ENCODE measurements at regions not wholly inside any gene's neighbourhood (a gene's known extent, or its start where the extent isn't known, plus 50 kb on each side); places are given as distances from the start of the nearest gene placed in this dataset.

DNA sequence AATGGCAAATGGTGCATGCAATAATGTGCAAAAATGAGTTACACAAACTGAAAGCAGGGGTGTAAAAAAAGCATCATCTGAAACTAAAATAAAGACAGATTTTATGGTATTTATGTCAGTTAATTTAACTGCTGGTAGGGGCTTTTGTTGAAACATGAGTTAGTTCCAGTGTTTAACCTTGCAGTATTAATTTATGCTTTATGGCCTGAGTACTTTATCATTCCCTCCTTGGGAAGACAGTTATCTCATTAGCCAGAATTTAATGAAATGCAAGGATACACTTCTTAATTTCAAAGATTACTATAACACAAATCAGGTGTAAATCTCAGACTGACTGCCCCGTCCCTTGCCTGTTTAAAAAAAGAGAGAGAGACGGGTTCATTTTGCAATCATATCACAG is 240.1 kb upstream of the MEIS2 start:
- no peak for DNase-seq
- H3K36me3 ChIP-seq (replicated peaks; ENCODE audit: control insufficient read depth, insufficient read depth, low read length) = no peaks in the 10 kb centered on the region
- no peak overlapping the region for H3K4me3 ChIP-seq (ENCODE audit: insufficient read depth, low read depth, low read length)
- no peaks in the 10 kb centered on the region for H3K27me3 ChIP-seq (ENCODE audit: control insufficient read depth, insufficient read depth, low read length)

DNA sequence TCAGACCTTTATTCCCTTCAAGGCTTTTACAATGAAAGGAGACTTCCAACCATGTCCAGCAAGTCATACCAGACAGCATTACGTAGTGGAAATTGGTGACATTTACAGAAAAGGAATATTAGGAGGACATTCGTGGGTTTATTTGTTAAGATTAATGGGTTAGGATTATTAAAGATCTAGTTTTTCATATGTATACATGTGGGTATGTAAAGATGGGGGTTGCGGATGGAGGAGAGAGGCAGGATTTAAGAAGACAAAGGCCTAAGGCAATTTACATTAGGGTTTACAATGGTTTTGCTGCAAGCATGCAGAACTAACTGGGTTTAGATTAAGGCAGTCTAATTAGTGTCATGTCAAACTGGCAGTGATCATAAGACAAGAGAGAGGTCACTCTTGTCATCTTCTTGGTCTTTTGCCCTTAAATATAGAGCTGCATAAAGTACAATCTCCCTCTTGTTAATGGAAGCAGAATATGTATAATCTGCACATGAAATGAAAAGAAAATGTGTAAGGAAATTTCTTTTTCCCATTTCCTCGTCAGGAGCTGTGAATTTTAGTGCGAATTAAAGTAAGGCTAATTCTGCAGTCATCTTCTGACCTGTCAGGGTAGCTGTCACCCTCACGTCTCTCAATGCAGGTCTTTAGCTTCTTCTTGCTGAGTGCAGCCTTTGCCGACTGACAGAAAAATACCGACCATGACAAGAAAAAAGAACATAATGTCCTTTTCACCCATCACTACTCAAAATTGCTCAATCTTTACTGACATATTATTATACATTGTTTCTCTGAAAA is 258.9 kb upstream of the MEIS2 start:
- DNase-seq = no peak
- Histone ChIP-seq H3K4me3 (ENCODE audit: insufficient read depth, low read depth, low read length) (no peak overlapping the region), H3K27me3 (ENCODE audit: control insufficient read depth, insufficient read depth, low read length) (no peaks in the 10 kb centered on the region), H3K36me3 (replicated peaks; ENCODE audit: control insufficient read depth, insufficient read depth, low read length) (no peaks in the 10 kb centered on the region)

DNA sequence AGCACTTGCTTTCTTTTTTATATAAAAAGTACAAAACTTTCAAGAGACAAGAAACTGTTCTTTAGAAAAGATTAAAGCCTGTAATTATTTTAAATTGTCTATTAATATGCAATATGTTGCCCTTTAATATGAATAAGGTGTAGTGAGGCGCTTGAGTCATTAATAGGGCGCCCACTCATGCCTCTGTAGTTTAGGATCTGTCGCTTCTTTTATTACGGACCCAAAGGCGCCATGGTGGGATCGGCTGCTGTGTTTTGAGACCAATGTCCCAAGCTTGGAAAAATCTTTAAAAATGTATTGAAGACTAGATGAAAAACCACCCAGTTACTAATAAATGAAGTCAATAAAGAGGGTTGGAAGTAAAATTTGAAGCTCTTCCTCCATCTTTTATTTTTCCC is 259.5 kb upstream of the MEIS2 start:
- no peak for DNase-seq
- no peaks in the 10 kb centered on the region for H3K27me3 ChIP-seq (ENCODE audit: control insufficient read depth, insufficient read depth, low read length)
- no peak overlapping the region for H3K4me3 ChIP-seq (ENCODE audit: insufficient read depth, low read depth, low read length)

DNA sequence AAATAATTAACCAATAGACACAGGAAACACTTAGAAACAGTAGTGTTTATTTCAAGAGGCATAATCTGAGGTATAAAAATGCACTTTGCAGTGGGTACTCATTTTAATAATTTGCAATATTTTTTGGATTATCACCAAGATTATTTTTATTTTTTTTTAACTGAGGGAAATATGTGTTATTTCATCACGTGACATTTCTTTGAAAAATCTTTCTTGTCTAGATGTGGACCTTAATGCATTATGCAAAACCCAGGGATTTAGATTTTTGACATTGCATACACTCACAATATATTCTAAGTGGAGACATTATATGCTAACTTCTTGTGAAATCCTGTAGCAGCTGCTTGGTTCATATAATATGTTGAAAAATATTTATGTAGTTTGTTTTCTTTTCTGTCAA is 260.4 kb upstream of the MEIS2 start:
- Histone ChIP-seq H3K4me3 (ENCODE audit: insufficient read depth, low read depth, low read length) (no peak overlapping the region), H3K36me3 (replicated peaks; ENCODE audit: control insufficient read depth, insufficient read depth, low read length) (no peaks in the 10 kb centered on the region), H3K27me3 (ENCODE audit: control insufficient read depth, insufficient read depth, low read length) (no peaks in the 10 kb centered on the region)
- no peak for DNase-seq

More for the DNA sequence above, 259.5 kb upstream of the MEIS2 start:
- no peaks in the 10 kb centered on the region for H3K36me3 ChIP-seq (replicated peaks; ENCODE audit: control insufficient read depth, insufficient read depth, low read length)

DNA sequence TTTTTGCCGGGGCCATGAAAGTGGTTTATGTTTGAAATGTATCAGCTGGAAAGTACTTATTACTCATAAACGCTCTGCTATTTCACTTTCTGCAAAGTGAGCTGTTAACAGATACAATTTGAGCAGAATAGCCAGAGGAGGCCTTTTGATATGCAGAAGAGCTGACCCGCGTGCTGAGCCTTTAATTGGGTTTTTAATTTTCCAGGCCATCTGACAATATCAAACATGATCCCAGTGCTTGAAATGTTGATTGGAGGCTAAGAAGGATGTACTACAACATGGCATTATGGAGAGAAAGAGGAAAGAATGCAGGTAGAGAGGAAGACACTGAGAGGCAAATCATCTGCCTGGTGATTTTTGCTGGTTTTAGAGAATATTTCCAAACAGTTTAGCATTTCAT is 261.3 kb upstream of the MEIS2 start:
- no peak for DNase-seq
- Histone ChIP-seq H3K4me3 (ENCODE audit: insufficient read depth, low read depth, low read length) (no peak overlapping the region), H3K27me3 (ENCODE audit: control insufficient read depth, insufficient read depth, low read length) (no peaks in the 10 kb centered on the region), H3K36me3 (replicated peaks; ENCODE audit: control insufficient read depth, insufficient read depth, low read length) (no peaks in the 10 kb centered on the region)

DNA sequence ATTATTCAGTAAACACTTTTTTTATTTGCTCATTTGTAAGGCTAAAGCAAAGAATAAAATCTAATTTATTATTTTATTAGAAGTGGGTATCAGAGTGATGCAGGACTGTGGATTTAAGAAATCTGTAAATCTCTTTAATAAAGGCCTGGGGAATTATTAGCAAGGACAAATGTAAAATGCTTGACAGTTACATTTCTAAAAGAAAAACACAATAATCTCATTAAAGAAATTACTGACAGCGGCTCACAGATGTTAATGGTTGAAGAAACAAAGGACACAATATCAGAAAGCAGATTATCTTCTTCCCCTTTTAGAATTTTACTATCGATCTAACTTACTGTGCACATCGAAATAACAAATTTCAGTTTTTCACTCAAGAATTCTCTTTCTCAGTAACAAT is 262.1 kb upstream of the MEIS2 start:
- no peaks in the 10 kb centered on the region for H3K27me3 ChIP-seq (ENCODE audit: control insufficient read depth, insufficient read depth, low read length)
- DNase-seq = no peak
- no peak overlapping the region for H3K4me3 ChIP-seq (ENCODE audit: insufficient read depth, low read depth, low read length)
- no peaks in the 10 kb centered on the region for H3K36me3 ChIP-seq (replicated peaks; ENCODE audit: control insufficient read depth, insufficient read depth, low read length)

DNA sequence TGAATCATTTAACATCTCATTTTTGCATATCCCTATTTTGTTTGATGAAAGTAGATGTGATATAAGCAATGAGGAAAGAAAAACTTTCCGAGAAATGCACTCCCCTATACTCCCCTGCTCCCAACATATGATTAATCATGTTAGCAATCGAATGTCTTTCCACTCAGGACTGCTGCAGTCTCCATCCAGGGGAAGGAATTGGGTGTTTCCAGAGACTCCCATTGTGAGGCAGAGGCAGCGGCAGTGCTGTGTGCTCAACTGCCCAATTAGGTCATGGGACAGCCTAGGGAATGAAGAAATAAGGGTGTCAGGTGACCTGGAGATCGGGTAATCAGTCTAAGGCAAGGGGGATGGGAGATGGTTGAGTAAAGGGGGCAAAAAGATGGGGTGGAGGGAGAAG is 268.6 kb upstream of the MEIS2 start:
- Histone ChIP-seq H3K4me3 (ENCODE audit: insufficient read depth, low read depth, low read length) (no peak overlapping the region), H3K27me3 (ENCODE audit: control insufficient read depth, insufficient read depth, low read length) (no peaks in the 10 kb centered on the region), H3K36me3 (replicated peaks; ENCODE audit: control insufficient read depth, insufficient read depth, low read length) (no peaks in the 10 kb centered on the region)
- DNase-seq = peak; percentile 8

DNA sequence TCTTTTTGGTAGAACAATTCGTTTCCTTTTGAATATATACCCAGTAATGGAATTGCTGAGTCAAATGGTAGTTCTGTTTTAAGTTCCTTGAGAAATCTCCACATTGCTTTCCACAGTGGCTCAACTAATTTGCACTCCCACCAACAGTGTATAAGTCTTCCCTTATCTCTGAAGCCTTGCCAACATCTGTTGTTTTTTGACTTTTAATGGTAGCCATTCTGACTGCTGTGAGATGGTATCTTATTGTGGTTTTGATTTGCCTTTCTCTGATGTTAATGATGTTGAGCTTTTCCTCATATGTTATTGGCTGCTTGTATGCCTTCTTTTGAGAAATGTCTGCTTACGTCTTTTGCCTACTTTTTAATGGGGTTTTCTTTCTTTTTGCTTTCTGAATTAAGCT is 270.6 kb upstream of the MEIS2 start:
- Histone ChIP-seq H3K4me3 (ENCODE audit: insufficient read depth, low read depth, low read length) (no peak overlapping the region), H3K36me3 (replicated peaks; ENCODE audit: control insufficient read depth, insufficient read depth, low read length) (no peaks in the 10 kb centered on the region), H3K27me3 (ENCODE audit: control insufficient read depth, insufficient read depth, low read length) (no peaks in the 10 kb centered on the region)
- no peak for DNase-seq

DNA sequence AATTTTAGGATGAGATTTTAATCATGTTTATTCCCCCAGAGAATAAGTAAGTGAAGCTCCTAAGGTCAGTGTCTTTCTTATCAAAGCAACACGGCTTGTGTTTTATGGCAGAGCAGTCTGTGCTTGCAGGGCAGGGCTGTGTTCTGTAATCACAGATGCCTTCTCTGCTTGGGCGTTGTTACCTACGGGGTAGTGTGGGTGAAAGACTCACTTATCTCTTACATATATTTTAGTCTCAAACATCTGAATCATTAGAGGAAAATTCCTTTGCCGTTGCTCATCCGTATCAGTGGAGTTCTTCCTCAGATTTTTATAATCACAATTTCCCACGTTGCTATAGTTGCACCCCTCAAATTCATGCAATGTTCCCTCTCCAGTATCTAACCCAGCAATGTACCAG is 271.7 kb upstream of the MEIS2 start:
- no peak overlapping the region for H3K4me3 ChIP-seq (ENCODE audit: insufficient read depth, low read depth, low read length)
- H3K27me3 ChIP-seq (ENCODE audit: control insufficient read depth, insufficient read depth, low read length) = no peaks in the 10 kb centered on the region
- DNase-seq = no peak
- no peaks in the 10 kb centered on the region for H3K36me3 ChIP-seq (replicated peaks; ENCODE audit: control insufficient read depth, insufficient read depth, low read length)

DNA sequence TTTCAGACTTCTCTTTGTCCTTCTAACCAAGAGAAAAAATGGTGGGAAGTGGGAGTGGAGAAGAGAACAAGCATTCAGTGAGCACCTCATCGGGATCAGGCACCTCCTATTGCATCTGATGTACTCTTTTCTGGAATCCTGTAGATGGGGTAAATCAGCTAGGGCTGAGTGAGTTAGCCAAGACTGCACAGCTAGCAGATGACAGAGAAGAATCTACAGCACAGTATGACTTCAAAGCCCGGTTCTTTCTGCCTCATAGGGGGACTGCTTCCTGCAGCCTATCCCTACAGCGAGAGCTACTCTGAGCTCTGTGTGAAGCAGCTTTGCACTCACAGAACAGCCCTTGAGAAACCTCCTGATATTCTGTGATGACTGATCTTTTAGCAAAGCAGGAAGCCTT is 275.2 kb upstream of the MEIS2 start:
- no peak for DNase-seq

DNA sequence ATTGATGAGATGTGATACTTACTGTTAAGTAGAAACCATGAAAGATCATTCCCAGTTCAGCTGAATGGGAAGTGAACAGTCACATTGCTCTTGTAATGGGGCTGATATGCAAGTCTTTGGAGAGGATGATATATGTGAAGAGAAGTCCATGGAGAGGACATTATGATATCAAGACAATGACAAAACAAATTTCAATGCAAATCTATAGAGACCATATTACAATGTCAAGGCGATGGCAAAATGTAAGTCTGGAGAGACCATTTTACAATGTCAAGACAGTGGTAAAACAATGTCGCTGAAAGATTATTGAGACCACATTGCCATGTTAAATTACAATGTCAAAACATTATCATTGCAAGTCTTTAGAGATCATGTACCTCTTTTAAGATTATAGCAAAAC is 277.1 kb upstream of the MEIS2 start:
- no peaks in the 10 kb centered on the region for H3K36me3 ChIP-seq (replicated peaks; ENCODE audit: control insufficient read depth, insufficient read depth, low read length)
- H3K27me3 ChIP-seq (ENCODE audit: control insufficient read depth, insufficient read depth, low read length) = no peaks in the 10 kb centered on the region
- H3K4me3 ChIP-seq (ENCODE audit: insufficient read depth, low read depth, low read length) = no peak overlapping the region
- DNase-seq = no peak

More for the DNA sequence above, 275.2 kb upstream of the MEIS2 start:
- Histone ChIP-seq H3K36me3 (replicated peaks; ENCODE audit: control insufficient read depth, insufficient read depth, low read length) (no peaks in the 10 kb centered on the region), H3K27me3 (ENCODE audit: control insufficient read depth, insufficient read depth, low read length) (no peaks in the 10 kb centered on the region), H3K4me3 (ENCODE audit: insufficient read depth, low read depth, low read length) (no peak overlapping the region)

DNA sequence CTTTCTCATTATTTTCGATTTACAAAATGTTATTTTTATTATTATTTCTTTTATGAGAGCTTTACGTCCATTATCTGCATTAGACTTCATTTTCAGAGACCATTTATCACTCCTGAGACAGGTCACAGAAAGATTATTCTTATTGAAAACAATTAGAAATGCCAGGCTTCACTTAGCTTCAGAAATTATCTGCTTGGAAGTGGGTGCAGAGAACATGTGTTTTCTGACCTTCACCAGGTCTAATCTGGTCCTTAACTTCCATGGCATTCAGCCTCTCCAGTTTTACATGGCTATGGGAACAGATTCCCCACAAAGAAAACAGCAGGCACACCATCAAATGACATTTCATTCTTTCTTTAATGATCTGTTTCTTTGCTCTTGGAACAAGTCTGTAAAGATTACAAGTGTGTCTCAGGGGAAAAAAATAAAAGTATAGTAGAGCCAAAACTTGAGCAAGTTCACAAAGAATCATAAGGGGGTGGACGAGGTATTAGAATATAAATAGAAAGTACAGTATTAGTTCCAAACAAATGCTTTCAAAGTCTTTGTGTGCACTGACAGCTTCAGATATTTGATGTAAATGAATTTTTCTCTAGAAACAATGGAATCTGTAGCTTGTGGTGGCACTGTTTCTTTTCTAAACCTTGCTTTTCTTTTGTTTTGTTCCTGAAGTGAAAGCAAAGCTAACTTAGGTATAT is 294.2 kb upstream of the MEIS2 start:
- no peaks in the 10 kb centered on the region for H3K27me3 ChIP-seq (ENCODE audit: control insufficient read depth, insufficient read depth, low read length)
- no peak for DNase-seq

DNA sequence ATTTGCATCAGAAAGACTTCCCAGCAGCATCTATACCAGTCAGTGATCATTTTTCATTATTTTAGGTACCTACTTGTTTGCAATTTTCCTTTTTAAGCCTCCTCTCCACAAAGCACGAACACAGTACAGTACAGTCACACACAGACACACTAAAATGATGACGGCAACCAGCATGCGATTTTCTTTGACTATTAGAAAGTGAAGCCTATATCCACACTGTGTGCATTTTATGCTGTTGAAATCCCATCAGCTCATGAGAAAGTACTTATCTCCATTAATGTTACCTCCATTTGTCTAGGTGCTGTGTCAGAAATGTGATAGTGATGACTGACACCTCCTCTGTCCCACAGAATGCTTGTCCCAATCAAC is 294.7 kb upstream of the MEIS2 start:
- DNase-seq = no peak
- no peak overlapping the region for H3K4me3 ChIP-seq (ENCODE audit: insufficient read depth, low read depth, low read length)
- H3K36me3 ChIP-seq (replicated peaks; ENCODE audit: control insufficient read depth, insufficient read depth, low read length) = no peaks in the 10 kb centered on the region
- no peaks in the 10 kb centered on the region for H3K27me3 ChIP-seq (ENCODE audit: control insufficient read depth, insufficient read depth, low read length)

More for the DNA sequence above, 294.2 kb upstream of the MEIS2 start:
- Histone ChIP-seq H3K4me3 (ENCODE audit: insufficient read depth, low read depth, low read length) (no peak overlapping the region), H3K36me3 (replicated peaks; ENCODE audit: control insufficient read depth, insufficient read depth, low read length) (no peaks in the 10 kb centered on the region)

DNA sequence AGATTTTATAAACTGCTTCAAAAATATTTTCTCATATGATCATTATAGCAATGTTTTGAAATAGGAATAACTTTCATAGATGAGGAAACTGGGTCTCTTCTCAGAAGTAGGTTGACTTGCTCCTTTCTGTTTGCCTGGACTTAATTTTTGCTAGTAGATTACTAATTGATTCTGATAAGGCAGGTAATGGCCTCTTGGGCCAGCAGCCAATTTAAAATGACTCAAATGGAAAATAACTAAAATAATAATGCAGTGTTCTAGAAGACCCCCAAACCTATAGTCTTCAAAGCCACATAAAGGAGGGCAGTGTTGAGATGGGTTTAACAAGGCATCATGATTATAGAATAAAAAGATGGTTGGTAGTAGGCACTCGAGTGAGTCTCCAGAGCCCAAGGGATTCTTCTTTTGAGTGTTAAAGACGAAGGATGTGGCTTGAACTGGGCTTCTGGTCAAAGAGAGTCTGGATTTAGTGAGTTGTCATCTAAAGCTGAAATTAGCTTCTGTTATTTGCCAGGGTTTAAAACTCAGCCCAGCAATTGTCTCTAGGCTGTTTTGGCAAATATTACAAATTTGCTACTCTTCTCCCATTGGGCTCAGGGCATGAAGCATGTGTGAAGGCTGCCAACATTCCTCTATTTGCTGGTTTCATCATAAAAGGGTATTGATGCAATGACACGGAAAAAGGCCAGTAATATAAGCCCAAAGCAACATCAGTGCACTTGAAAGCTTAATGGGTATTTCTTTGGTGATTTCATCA is 297.1 kb upstream of the MEIS2 start:
- DNase-seq = no peak
- H3K4me3 ChIP-seq (ENCODE audit: insufficient read depth, low read depth, low read length) = no peak overlapping the region
- H3K27me3 ChIP-seq (ENCODE audit: control insufficient read depth, insufficient read depth, low read length) = no peaks in the 10 kb centered on the region
- no peaks in the 10 kb centered on the region for H3K36me3 ChIP-seq (replicated peaks; ENCODE audit: control insufficient read depth, insufficient read depth, low read length)

DNA sequence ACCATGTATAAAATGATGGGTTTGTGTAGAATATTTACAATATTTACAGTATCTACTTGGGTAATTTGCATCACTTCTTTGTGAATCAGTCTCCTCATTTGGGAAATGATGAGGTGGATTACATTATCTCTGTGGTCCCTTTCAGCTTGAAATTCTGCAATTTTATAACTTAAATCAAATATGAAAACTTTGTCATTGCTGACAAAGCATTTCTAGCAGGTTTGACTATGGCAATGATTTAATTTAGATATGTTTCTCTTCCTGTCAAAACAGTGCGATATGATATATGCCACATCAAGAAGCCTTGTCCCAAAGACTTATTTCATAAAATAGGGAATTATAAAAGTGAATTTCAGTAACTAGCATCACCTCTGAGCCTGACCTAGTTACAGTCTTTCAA is 315.8 kb upstream of the MEIS2 start:
- Histone ChIP-seq H3K27me3 (ENCODE audit: control insufficient read depth, insufficient read depth, low read length) (no peaks in the 10 kb centered on the region), H3K4me3 (ENCODE audit: insufficient read depth, low read depth, low read length) (no peak overlapping the region), H3K36me3 (replicated peaks; ENCODE audit: control insufficient read depth, insufficient read depth, low read length) (no peaks in the 10 kb centered on the region)
- DNase-seq = no peak
